Activated B cell treated with CpG ODN at 0.5 μM for 24 hours (primary cell): ENCODE measurements at regions not wholly inside any gene's neighbourhood (a gene's known extent, or its start where the extent isn't known, plus 50 kb on each side); places are given as distances from the start of the nearest gene placed in this dataset.

Source experiments
- ATAC-seq: fragments of 200-7000 bp; cut with Tn5 transposase; one replicate; pipeline ENCODE4 v1.10.0; 2021; ENCODE audit warnings: low read depth, mild to moderate bottlenecking, moderate library complexity
- CTCF ChIA-PET: fragments of 350-600 bp; sonication (Branson Sonifier 250); formaldehyde crosslinking; loops from one replicate; lab custom pipeline; 2021; ENCODE audit warnings: antibody characterized with exemption; lab: Charles Lee
- POLR2A ChIA-PET: fragments of 350-600 bp; sonication (Branson Sonifier 250); formaldehyde crosslinking; loops from one replicate; lab custom pipeline; 2021; ENCODE audit warnings: antibody characterized with exemption; lab: Charles Lee
- DNase-seq: peaks from one replicate; pipeline ENCODE4 v3.0.0; 2022
- H3K27ac Mint-ChIP-seq: one replicate; pipeline ENCODE4 v1.8.0; 2020; ENCODE audit warnings: mixed read lengths
- H3K27me3 Mint-ChIP-seq: one replicate; pipeline ENCODE4 v1.8.0; 2021; ENCODE audit warnings: mixed read lengths
- H3K36me3 Mint-ChIP-seq: one replicate; pipeline ENCODE4 v1.8.0; 2021; ENCODE audit warnings: low read depth, mixed read lengths
- H3K4me1 Mint-ChIP-seq: one replicate; pipeline ENCODE4 v1.8.0; 2021; ENCODE audit warnings: mixed read lengths
- H3K4me3 Mint-ChIP-seq: one replicate; pipeline ENCODE4 v1.8.0; 2020; ENCODE audit warnings: mild to moderate bottlenecking, mixed read lengths
- H3K9me3 Mint-ChIP-seq: one replicate; pipeline ENCODE4 v1.8.0; 2020; ENCODE audit warnings: mixed read lengths
- CTCF ChIP-seq: fragments of 200-600 bp; IDR thresholded peaks from one replicate; pipeline ENCODE4 v1.8.0; 2022; ENCODE audit warnings: antibody characterized with exemption, mild to moderate bottlenecking
- intact Hi-C: fragments of 100-400 bp; cut with micrococcal nuclease; formaldehyde crosslinking; loops from one replicate; pipeline ENCODE4 v1.15.1; 2024

- intact Hi-C loops, result no loop called here
- ATAC-seq (no peak), DNase-seq (no peak)
- H3K27ac Mint-ChIP-seq, result no peak overlapping the region
- no peaks in the 10 kb centered on the region for H3K27me3 Mint-ChIP-seq
- H3K4me3 Mint-ChIP-seq, result no peak overlapping the region
- CTCF ChIA-PET, result no interaction called here
- POLR2A ChIA-PET, result no interaction called here
- TF ChIP-seq CTCF, result no peak
- H3K9me3 Mint-ChIP-seq, result no peaks in the 10 kb centered on the region
- H3K36me3 Mint-ChIP-seq, result no peaks in the 10 kb centered on the region
- H3K4me1 Mint-ChIP-seq, result no peaks in the 10 kb centered on the region
Observed at GRCh38 chr3:148004331-148004730, 595.2 kb downstream of the ZIC1 start.

- no peaks in the 10 kb centered on the region for H3K9me3 Mint-ChIP-seq
- no peaks in the 10 kb centered on the region for H3K27me3 Mint-ChIP-seq
- no peak for ATAC-seq
- H3K27ac Mint-ChIP-seq, result no peak overlapping the region
- no peaks in the 10 kb centered on the region for H3K36me3 Mint-ChIP-seq
- ChIA-PET POLR2A (no interaction called here), CTCF (no interaction called here)
- H3K4me1 Mint-ChIP-seq, result no peaks in the 10 kb centered on the region
- intact Hi-C loops, result no loop called here
- H3K4me3 Mint-ChIP-seq, result no peak overlapping the region
- no peak for TF ChIP-seq CTCF
- no peak for DNase-seq
Observed at GRCh38 chr3:148005456-148005855, 596.3 kb downstream of the ZIC1 start.

GRCh38 chr3:148006508-148006907, 597.3 kb downstream of the ZIC1 start:
- CTCF ChIA-PET, result no interaction called here
- ATAC-seq (no peak), DNase-seq (no peak)
- H3K36me3 Mint-ChIP-seq, result no peaks in the 10 kb centered on the region
- TF ChIP-seq CTCF, result no peak
- no peak overlapping the region for H3K27ac Mint-ChIP-seq
- intact Hi-C loops, result no loop called here
- H3K4me1 Mint-ChIP-seq, result no peaks in the 10 kb centered on the region
- H3K9me3 Mint-ChIP-seq, result no peaks in the 10 kb centered on the region
- POLR2A ChIA-PET, result no interaction called here
- H3K4me3 Mint-ChIP-seq, result no peak overlapping the region
- no peaks in the 10 kb centered on the region for H3K27me3 Mint-ChIP-seq

- no peak for ATAC-seq
- Mint-ChIP-seq H3K27me3 (no peaks in the 10 kb centered on the region), H3K4me3 (no peak overlapping the region), H3K4me1 (no peaks in the 10 kb centered on the region), H3K27ac (no peak overlapping the region), H3K36me3 (no peaks in the 10 kb centered on the region), H3K9me3 (no peaks in the 10 kb centered on the region)
- intact Hi-C loops, result no loop called here
- no peak for TF ChIP-seq CTCF
- ChIA-PET POLR2A (no interaction called here), CTCF (no interaction called here)
- no peak for DNase-seq
Observed at GRCh38 chr3:148008591-148008990, 599.4 kb downstream of the ZIC1 start.

GRCh38 chr3:148020861-148021260, 611.7 kb downstream of the ZIC1 start:
- no peak for ATAC-seq
- no peaks in the 10 kb centered on the region for H3K36me3 Mint-ChIP-seq

More at GRCh38 chr3:148020861-148021260, 611.7 kb downstream of the ZIC1 start:
- no peak for TF ChIP-seq CTCF
- intact Hi-C loops, result no loop called here
- no peak for DNase-seq
- ChIA-PET CTCF (no interaction called here), POLR2A (no interaction called here)
- no peak overlapping the region for H3K4me3 Mint-ChIP-seq
- no peak overlapping the region for H3K27ac Mint-ChIP-seq
- peaks cover 23% of the 10 kb centered on the region for H3K9me3 Mint-ChIP-seq
- H3K27me3 Mint-ChIP-seq, result no peaks in the 10 kb centered on the region
- no peaks in the 10 kb centered on the region for H3K4me1 Mint-ChIP-seq
